ENCODE measurements at regions not wholly inside any gene's neighbourhood (a gene's known extent, or its start where the extent isn't known, plus 50 kb on each side); places are given as distances from the start of the nearest gene placed in this dataset.

GRCh38 chr3:192082730-192083660 lies 622.0 kb downstream of the PYDC2 start:
- no peak for FAIRE-seq

More at GRCh38 chr3:192082730-192083660, 622.0 kb downstream of the PYDC2 start:
- no peak for DNase-seq (ENCODE audit: low spot score)
